ENCODE measurements at regions not wholly inside any gene's neighbourhood (a gene's known extent, or its start where the extent isn't known, plus 50 kb on each side); places are given as distances from the start of the nearest gene placed in this dataset.
A peak's percentile ranks its signal among the peaks of the same experiment; 100 is the strongest.

- DNase-seq (ENCODE audit: low spot score), result no peak
Measured at GRCh38 chr11:29305456-29306232, 711.2 kb downstream of the KCNA4 start.

- peak; percentile 37 for DNase-seq (ENCODE audit: low spot score)
Measured at GRCh38 chr11:29300420-29300819, 716.4 kb downstream of the KCNA4 start.

- no peak for DNase-seq (ENCODE audit: low spot score)
Measured at GRCh38 chr11:29296680-29297079, 720.1 kb downstream of the KCNA4 start.

GRCh38 chr11:29293825-29294224, 723.0 kb downstream of the KCNA4 start:
- DNase-seq (ENCODE audit: low spot score), result peak; percentile 43

- peak; percentile 88 for DNase-seq (ENCODE audit: low spot score)
Measured at GRCh38 chr11:29282088-29282487, 734.7 kb downstream of the KCNA4 start.

- no peak for DNase-seq (ENCODE audit: low spot score)
Measured at GRCh38 chr11:29281271-29281777, 735.5 kb downstream of the KCNA4 start.

- no peak for DNase-seq (ENCODE audit: low spot score)
Measured at GRCh38 chr11:29280452-29280851, 736.4 kb downstream of the KCNA4 start.

GRCh38 chr11:29279716-29280115, 737.1 kb downstream of the KCNA4 start:
- DNase-seq (ENCODE audit: low spot score), result no peak

- peak; percentile 41 for DNase-seq (ENCODE audit: low spot score)
Measured at GRCh38 chr11:29272019-29272654, 744.7 kb downstream of the KCNA4 start.

GRCh38 chr11:29271616-29272015, 745.2 kb downstream of the KCNA4 start:
- no peak for DNase-seq (ENCODE audit: low spot score)

- no peak for DNase-seq (ENCODE audit: low spot score)
Measured at GRCh38 chr11:29268733-29269132, 748.1 kb downstream of the KCNA4 start.

- DNase-seq (ENCODE audit: low spot score), result no peak
Measured at GRCh38 chr11:29265792-29266191, 751.0 kb downstream of the KCNA4 start.

GRCh38 chr11:29265381-29265780, 751.4 kb downstream of the KCNA4 start:
- DNase-seq (ENCODE audit: low spot score), result no peak

- peak; percentile 23 for DNase-seq (ENCODE audit: low spot score)
Measured at GRCh38 chr11:29263971-29264682, 752.7 kb downstream of the KCNA4 start.

GRCh38 chr11:29261831-29262230, 755.0 kb downstream of the KCNA4 start:
- no peak for DNase-seq (ENCODE audit: low spot score)

- no peak for DNase-seq (ENCODE audit: low spot score)
Measured at GRCh38 chr11:29260939-29261705, 755.7 kb downstream of the KCNA4 start.

GRCh38 chr11:29258411-29258810, 758.4 kb downstream of the KCNA4 start:
- DNase-seq (ENCODE audit: low spot score), result no peak

GRCh38 chr11:29256580-29256979, 760.2 kb downstream of the KCNA4 start:
- no peak for DNase-seq (ENCODE audit: low spot score)

- no peak for DNase-seq (ENCODE audit: low spot score)
Measured at GRCh38 chr11:29255401-29255800, 761.4 kb downstream of the KCNA4 start.

- DNase-seq (ENCODE audit: low spot score), result no peak
Measured at GRCh38 chr11:29251738-29252137, 765.1 kb downstream of the KCNA4 start.

- no peak for DNase-seq (ENCODE audit: low spot score)
Measured at GRCh38 chr11:29249713-29250112, 767.1 kb downstream of the KCNA4 start.

- no peak for DNase-seq (ENCODE audit: low spot score)
Measured at GRCh38 chr11:29244355-29244754, 772.5 kb downstream of the KCNA4 start.

Measured in AG20443 (cell line).